Fibroblast of the aortic adventitia (primary cell): ENCODE measurements at regions not wholly inside any gene's neighbourhood (a gene's known extent, or its start where the extent isn't known, plus 50 kb on each side); places are given as distances from the start of the nearest gene placed in this dataset.
"Not testable (repeated sequence)": the region's sequence is repeated elsewhere in the genome, so short reads cannot be mapped to it uniquely, and the experiment has no call there.

Source experiments
- DNase-seq: peaks from one replicate; pipeline ENCODE4 v3.0.0-alpha.2; 2010; ENCODE audit warnings: low read depth
- H3K4me3 ChIP-seq: 2 replicates; pipeline ENCODE4 v1.5.1; 2011; ENCODE audit warnings: low read depth, mild to moderate bottlenecking, control low read depth, low read length, moderate library complexity
- CTCF ChIP-seq: IDR thresholded peaks from 2 replicates; pipeline ENCODE4 v1.5.1; 2011; ENCODE audit warnings: mild to moderate bottlenecking, low read length, control low read depth, inconsistent platforms; ENCODE audit not compliant: insufficient read depth

DNA sequence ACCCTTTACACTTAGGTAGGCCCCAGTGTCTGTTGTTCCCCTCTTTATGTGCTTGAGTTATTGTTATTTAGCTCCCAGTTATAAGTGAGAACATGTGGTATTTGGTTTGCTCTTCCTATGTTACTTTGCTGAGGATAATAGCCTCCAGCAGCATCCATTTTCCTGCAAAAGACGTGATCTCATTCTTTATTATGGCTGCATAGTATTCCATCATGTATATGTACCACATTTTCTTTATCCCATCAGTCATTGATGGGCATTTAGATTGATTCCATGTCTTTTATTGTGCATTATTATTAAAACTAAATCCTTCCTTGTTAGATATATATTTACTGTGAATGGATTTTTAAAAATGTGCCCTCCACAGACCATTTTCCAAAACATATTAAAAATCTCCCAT lies 1137.3 kb upstream of the ADGRB3 start:
- TF ChIP-seq CTCF = no peak
- DNase-seq = no peak
- no peak overlapping the region for H3K4me3 ChIP-seq

GRCh38 chr6:67496191-67496590 lies 1138.9 kb upstream of the ADGRB3 start:
- TF ChIP-seq CTCF = no peak
- DNase-seq = no peak
- H3K4me3 ChIP-seq = no peak overlapping the region

GRCh38 chr6:67493682-67494081 lies 1141.4 kb upstream of the ADGRB3 start:
- no peak for TF ChIP-seq CTCF
- DNase-seq = no peak
- H3K4me3 ChIP-seq = no peak overlapping the region

- DNase-seq = no peak
- no peak overlapping the region for H3K4me3 ChIP-seq
- no peak for TF ChIP-seq CTCF
These were observed 1159.4 kb upstream of the ADGRB3 start for GRCh38 chr6:67475700-67476099.

DNA sequence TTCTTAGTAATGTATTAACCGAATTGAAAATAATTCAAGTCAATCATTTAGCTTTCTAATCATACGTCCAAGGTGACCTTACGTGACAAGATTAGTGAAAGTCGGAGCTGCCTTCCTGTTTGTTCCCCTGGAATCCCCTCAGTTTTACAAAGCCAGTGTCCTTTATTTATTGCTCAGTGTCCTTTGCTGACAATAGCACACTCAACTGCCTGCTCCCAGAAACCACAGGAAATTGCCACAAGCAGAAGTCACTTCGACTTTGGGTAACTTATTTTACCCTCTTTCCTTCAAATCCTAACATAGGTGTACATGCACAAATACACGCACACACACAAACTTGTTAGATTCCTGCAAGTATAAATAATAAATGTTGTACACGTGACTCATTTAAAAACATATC lies 1167.7 kb upstream of the ADGRB3 start:
- H3K4me3 ChIP-seq = no peak overlapping the region
- no peak for DNase-seq
- no peak for TF ChIP-seq CTCF

GRCh38 chr6:67462725-67463124 lies 1172.4 kb upstream of the ADGRB3 start:
- H3K4me3 ChIP-seq, DNase-seq: not testable (repeated sequence)

DNA sequence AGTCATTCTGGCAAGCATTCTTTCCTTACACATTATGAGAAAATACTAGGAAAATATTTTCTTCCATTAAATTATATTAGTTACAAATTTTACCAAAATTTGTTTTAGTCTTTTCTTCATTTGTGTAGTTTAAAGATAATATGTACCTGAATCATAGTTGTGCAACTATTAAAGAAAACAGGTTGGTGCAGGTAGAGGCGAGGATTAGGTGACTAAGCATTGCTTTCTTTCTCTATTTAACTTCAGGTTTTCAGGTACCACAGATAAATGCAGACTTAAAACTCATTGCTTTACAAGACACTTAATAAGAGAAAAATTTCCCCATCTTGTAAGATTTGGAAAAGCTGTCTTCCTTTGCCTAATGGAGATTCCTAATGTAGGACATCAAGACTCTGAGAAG lies 1175.5 kb upstream of the ADGRB3 start:
- DNase-seq = no peak
- no peak overlapping the region for H3K4me3 ChIP-seq
- TF ChIP-seq CTCF = no peak

GRCh38 chr6:67458265-67458664 lies 1176.8 kb upstream of the ADGRB3 start:
- no peak for DNase-seq
- no peak overlapping the region for H3K4me3 ChIP-seq
- no peak for TF ChIP-seq CTCF
